Calu3 (cell line): ENCODE measurements at regions not wholly inside any gene's neighbourhood (a gene's known extent, or its start where the extent isn't known, plus 50 kb on each side); places are given as distances from the start of the nearest gene placed in this dataset.

Experiments used
- BruUV-seq: library from RNA; stranded (reverse); fragments of 400-500 nt; replicated peaks from 2 replicates; lab custom pipeline; 2021; lab: Mats Ljungman, UMichigan
- CTCF ChIA-PET: fragments of 300-600 bp; sonication (Branson Sonifier 250); formaldehyde crosslinking; loops from one replicate; lab custom pipeline; 2022; ENCODE audit warnings: antibody characterized with exemption; lab: Charles Lee
- DNase-seq: peaks from one replicate; pipeline ENCODE4 v3.0.0; 2022
- H3K27ac Mint-ChIP-seq: one replicate; pipeline ENCODE4 v1.8.0; 2022; ENCODE audit warnings: mixed read lengths; ENCODE audit not compliant: unreplicated experiment
- H3K27me3 Mint-ChIP-seq: one replicate; pipeline ENCODE4 v1.8.0; 2022; ENCODE audit warnings: mixed read lengths; ENCODE audit not compliant: unreplicated experiment
- H3K36me3 Mint-ChIP-seq: one replicate; pipeline ENCODE4 v1.8.0; 2022; ENCODE audit warnings: mild to moderate bottlenecking, moderate library complexity, mixed read lengths; ENCODE audit not compliant: insufficient read depth, unreplicated experiment
- H3K4me1 Mint-ChIP-seq: one replicate; pipeline ENCODE4 v1.8.0; 2022; ENCODE audit warnings: mild to moderate bottlenecking, low read depth, mixed read lengths; ENCODE audit not compliant: unreplicated experiment
- H3K4me3 Mint-ChIP-seq: one replicate; pipeline ENCODE4 v1.8.0; 2022; ENCODE audit warnings: mild to moderate bottlenecking, low read depth, moderate library complexity, mixed read lengths; ENCODE audit not compliant: unreplicated experiment
- H3K9me3 Mint-ChIP-seq: one replicate; pipeline ENCODE4 v1.8.0; 2022; ENCODE audit warnings: low read depth, mixed read lengths; ENCODE audit not compliant: unreplicated experiment
- intact Hi-C: fragments of 100-400 bp; cut with micrococcal nuclease; formaldehyde crosslinking; loops from one replicate; pipeline ENCODE4 v1.10.0; 2022; ENCODE audit not compliant: unreplicated experiment
- TF ChIP-seq, protein P1 (sequence below): fragments of 200-600 bp; IDR thresholded peaks from one replicate; pipeline ENCODE4 v1.8.0; 2022; ENCODE audit warnings: antibody characterized with exemption; ENCODE audit not compliant: unreplicated experiment

DNA sequence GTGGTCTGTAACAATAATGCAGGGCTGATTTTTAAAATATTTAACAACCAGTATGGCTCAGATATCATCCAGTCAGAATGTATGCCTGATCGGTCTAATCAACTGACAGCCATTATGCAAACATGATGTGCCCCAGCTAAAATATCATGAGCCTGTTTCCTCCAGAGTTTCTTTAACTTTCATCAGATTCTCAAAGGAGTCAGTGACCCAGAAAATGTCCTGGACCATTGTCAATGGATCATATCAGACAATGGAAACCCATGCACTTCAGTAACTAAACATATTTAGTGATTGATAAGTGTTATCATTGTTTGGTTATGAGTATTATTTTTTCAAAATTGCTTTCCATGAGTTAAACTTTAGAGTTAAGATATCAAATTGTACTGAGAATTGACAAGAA lies 173.5 kb downstream of the LMBRD1 start:
- intact Hi-C loops, result no loop called here
- DNase-seq, result no peak
- TF ChIP-seq, protein P1, sequence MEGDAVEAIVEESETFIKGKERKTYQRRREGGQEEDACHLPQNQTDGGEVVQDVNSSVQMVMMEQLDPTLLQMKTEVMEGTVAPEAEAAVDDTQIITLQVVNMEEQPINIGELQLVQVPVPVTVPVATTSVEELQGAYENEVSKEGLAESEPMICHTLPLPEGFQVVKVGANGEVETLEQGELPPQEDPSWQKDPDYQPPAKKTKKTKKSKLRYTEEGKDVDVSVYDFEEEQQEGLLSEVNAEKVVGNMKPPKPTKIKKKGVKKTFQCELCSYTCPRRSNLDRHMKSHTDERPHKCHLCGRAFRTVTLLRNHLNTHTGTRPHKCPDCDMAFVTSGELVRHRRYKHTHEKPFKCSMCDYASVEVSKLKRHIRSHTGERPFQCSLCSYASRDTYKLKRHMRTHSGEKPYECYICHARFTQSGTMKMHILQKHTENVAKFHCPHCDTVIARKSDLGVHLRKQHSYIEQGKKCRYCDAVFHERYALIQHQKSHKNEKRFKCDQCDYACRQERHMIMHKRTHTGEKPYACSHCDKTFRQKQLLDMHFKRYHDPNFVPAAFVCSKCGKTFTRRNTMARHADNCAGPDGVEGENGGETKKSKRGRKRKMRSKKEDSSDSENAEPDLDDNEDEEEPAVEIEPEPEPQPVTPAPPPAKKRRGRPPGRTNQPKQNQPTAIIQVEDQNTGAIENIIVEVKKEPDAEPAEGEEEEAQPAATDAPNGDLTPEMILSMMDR, result no peak
- Mint-ChIP-seq H3K9me3 (peaks cover 3% of the 10 kb centered on the region), H3K27ac (no peak overlapping the region), H3K4me3 (no peak overlapping the region), H3K36me3 (no peaks in the 10 kb centered on the region), H3K4me1 (no peaks in the 10 kb centered on the region), H3K27me3 (no peaks in the 10 kb centered on the region)
- CTCF ChIA-PET, result no interaction called here
- BruUV-seq, result no TSS peak

DNA sequence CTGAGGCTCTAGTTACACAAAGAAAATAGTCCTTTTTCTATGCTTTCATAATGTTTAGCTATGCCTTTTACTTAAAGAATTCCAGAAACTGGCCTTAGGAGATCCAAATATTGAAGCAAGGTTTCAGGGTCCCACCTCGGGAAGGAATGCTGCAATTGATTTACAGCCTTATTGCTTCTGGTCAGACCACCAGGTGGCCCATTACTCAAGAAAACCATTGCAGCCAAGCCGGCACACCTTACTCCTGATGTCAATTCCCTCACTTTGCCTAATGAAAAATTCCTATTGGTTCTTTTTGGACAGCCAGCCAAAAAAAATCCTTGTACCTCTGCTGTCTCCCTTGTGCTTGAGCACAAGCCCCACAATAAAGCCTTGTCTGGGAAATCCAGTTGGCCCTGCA lies 173.9 kb downstream of the LMBRD1 start:
- TF ChIP-seq, protein P1, result no peak
- no peak for DNase-seq
- H3K36me3 Mint-ChIP-seq, result no peaks in the 10 kb centered on the region
- BruUV-seq, result no TSS peak
- no peaks in the 10 kb centered on the region for H3K27me3 Mint-ChIP-seq
- CTCF ChIA-PET, result no interaction called here
- H3K4me1 Mint-ChIP-seq, result no peaks in the 10 kb centered on the region
- H3K27ac Mint-ChIP-seq, result no peak overlapping the region
- peaks cover 3% of the 10 kb centered on the region for H3K9me3 Mint-ChIP-seq
- H3K4me3 Mint-ChIP-seq, result no peak overlapping the region
- intact Hi-C loops, result no loop called here

DNA sequence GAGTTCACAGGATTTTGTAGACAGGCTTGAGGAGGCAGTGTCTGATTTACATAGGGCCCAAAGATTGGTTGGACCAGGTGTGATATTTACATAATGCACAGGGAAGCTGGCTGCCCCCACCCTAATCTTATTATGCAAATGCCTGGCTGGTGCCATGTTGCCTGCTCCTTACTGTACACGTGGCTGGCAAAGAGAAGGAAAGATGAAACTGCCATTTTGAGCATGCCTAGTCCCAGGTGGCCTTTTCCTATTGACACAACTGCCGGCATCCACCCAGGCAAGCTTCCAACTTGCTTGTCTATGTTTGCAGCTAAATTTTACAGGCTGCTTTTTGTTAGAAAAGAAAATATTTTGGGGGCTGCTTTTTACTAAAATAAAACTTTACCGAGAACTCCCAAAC lies 174.6 kb downstream of the LMBRD1 start:
- CTCF ChIA-PET, result no interaction called here
- no TSS peak for BruUV-seq
- no peak overlapping the region for H3K27ac Mint-ChIP-seq

DNA sequence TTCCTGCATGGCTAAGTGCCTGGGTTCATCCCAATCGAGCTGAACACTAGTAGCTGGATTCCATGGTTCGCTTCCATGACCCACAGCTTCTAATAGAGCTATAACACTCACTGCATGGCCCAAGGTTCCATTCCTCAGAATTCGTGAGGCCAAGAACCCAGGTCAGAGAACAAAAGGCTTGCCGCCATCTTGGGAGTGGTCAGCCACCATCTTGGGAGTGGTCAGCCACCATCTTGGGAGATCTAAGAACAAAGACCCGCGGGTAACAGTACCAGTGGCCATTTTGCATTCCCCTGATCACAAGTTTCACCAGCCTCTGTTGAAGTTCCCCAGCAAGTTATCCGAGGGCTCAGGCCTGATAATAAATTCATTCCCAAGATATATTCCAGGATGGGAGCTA lies 179.6 kb downstream of the LMBRD1 start:
- H3K4me3 Mint-ChIP-seq, result no peak overlapping the region
- no peak for DNase-seq
- TF ChIP-seq, protein P1, result no peak
- no peaks in the 10 kb centered on the region for H3K27me3 Mint-ChIP-seq
- no TSS peak for BruUV-seq
- intact Hi-C loops, result no loop called here
- H3K4me1 Mint-ChIP-seq, result no peaks in the 10 kb centered on the region
- H3K27ac Mint-ChIP-seq, result no peak overlapping the region
- no peaks in the 10 kb centered on the region for H3K36me3 Mint-ChIP-seq
- H3K9me3 Mint-ChIP-seq, result no peaks in the 10 kb centered on the region
- CTCF ChIA-PET, result no interaction called here

More for the DNA sequence above, 174.6 kb downstream of the LMBRD1 start:
- no peak for DNase-seq
- TF ChIP-seq, protein P1, result no peak
- Mint-ChIP-seq H3K4me1 (no peaks in the 10 kb centered on the region), H3K27me3 (no peaks in the 10 kb centered on the region), H3K36me3 (no peaks in the 10 kb centered on the region), H3K4me3 (no peak overlapping the region), H3K9me3 (no peaks in the 10 kb centered on the region)
- intact Hi-C loops, result no loop called here
